Heart left ventricle (tissue), 13 donors: ENCODE measurements at regions not wholly inside any gene's neighbourhood (a gene's known extent, or its start where the extent isn't known, plus 50 kb on each side); places are given as distances from the start of the nearest gene placed in this dataset.

ENCODE experiments used
- POLR2A ChIP-seq, 2 donors: fragments of 450-650 bp; IDR thresholded peaks; one replicate each; pipeline ENCODE4 v1.6.1; 2017; ENCODE audit warnings: antibody characterized with exemption in 2 of 2, mild to moderate bottlenecking in 2 of 2, moderate library complexity in 2 of 2
- TF ChIP-seq, protein P1 (sequence below), 12 donors: fragments of 200-600 bp; sonication (generic) in 4 of 12; IDR thresholded peaks; one replicate each; pipeline versions ENCODE4 v1.5.0 to v1.8.0; 2018 to 2022; ENCODE audit warnings: antibody characterized with exemption in 12 of 12, mild to moderate bottlenecking in 5 of 12
- donor health status: ischemic (EF 13 %, LVEDD 7.1; RV severe dilation, severe dysfunction).
- donor health status: DM: no; HTN: yes; CAD: no.
- donor health status: DM: no; HTN: no; CAD: no.
- donor health status: ischemic (EF 25% LVEDD 6.9; RV normal size, moderate dysfunction).
- donor health status: ischemic (EF 25% LVEDD 5.7; RV mildly dilated, moderate dysfunction).
- donor health status: ischemic (EF 35%, LVEDD 5.7; RV mildly dilated, moderate dysfunction).
- donor health status: nonischemic (EF 11% LVEDD 7.7; RV severe dilation, severe dysfunction).
- donor health status: DM: yes; HTN: yes; CAD: no.
- donor health status: PGD.
- donor health status: ischemic (EF 29% LVEDD 5.4; RV normal size, mild dysfunction).
- donor health status: nonischemic (EF 23%, LVEDD 6.1; RV moderate dilation, normal function).

DNA sequence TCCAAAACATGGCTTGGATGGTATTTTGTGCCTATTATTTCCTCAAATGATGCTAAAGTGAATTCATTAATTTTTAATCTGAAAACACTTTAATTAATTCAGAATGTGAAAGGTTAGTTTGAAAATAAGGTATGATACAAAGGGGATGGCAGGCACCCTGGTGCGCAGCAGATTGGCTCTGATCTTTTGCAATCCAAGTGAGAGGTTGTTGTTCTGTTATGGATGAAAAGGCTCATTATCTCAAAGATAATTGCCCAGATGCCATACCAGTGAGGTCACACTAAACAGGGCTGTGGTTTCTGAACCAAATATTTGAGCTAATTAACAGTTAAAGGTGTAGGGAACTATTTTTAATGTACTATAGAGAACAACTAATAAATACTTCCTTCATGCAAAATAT lies 504.9 kb downstream of the RAPGEF2 start:
- TF ChIP-seq, protein P1, sequence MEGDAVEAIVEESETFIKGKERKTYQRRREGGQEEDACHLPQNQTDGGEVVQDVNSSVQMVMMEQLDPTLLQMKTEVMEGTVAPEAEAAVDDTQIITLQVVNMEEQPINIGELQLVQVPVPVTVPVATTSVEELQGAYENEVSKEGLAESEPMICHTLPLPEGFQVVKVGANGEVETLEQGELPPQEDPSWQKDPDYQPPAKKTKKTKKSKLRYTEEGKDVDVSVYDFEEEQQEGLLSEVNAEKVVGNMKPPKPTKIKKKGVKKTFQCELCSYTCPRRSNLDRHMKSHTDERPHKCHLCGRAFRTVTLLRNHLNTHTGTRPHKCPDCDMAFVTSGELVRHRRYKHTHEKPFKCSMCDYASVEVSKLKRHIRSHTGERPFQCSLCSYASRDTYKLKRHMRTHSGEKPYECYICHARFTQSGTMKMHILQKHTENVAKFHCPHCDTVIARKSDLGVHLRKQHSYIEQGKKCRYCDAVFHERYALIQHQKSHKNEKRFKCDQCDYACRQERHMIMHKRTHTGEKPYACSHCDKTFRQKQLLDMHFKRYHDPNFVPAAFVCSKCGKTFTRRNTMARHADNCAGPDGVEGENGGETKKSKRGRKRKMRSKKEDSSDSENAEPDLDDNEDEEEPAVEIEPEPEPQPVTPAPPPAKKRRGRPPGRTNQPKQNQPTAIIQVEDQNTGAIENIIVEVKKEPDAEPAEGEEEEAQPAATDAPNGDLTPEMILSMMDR (IDR thresholded peaks at IDR 0.05): no peak
- no peak for TF ChIP-seq POLR2A (IDR thresholded peaks at IDR 0.05)
